Endodermal cell (in vitro differentiated cells): ENCODE measurements at regions not wholly inside any gene's neighbourhood (a gene's known extent, or its start where the extent isn't known, plus 50 kb on each side); places are given as distances from the start of the nearest gene placed in this dataset.

Experiments used
- DNase-seq: peaks from one replicate; pipeline ENCODE4 v3.0.0-alpha.2; 2017
- H3K27ac ChIP-seq: 2 replicates; pipeline ENCODE4 v1.5.1; 2013; ENCODE audit warnings: mild to moderate bottlenecking, low read depth, low read length, moderate library complexity
- H3K27me3 ChIP-seq: 2 replicates; pipeline ENCODE4 v1.6.1; 2013; ENCODE audit warnings: mild to moderate bottlenecking, low read length, moderate library complexity; ENCODE audit not compliant: insufficient read depth, control insufficient read depth, poor library complexity, severe bottlenecking
- H3K36me3 ChIP-seq: 2 replicates; pipeline ENCODE4 v1.7.0; 2013; ENCODE audit warnings: mild to moderate bottlenecking, low read length, moderate library complexity; ENCODE audit not compliant: control insufficient read depth, insufficient read depth
- H3K4me1 ChIP-seq: one replicate; pipeline ENCODE4 v1.7.0; 2013; ENCODE audit warnings: low read length; ENCODE audit not compliant: control insufficient read depth, insufficient read depth
- H3K4me3 ChIP-seq: 2 replicates; pipeline ENCODE4 v1.5.1; 2013; ENCODE audit warnings: mild to moderate bottlenecking, low read length, moderate library complexity
- H3K9ac ChIP-seq: 2 replicates; pipeline ENCODE4 v1.6.1; 2013; ENCODE audit warnings: mild to moderate bottlenecking, low read length, moderate library complexity; ENCODE audit not compliant: poor library complexity, severe bottlenecking; ENCODE audit errors: extremely low read depth
- H3K9me3 ChIP-seq: 2 replicates; pipeline ENCODE4 v1.6.1; 2013; ENCODE audit warnings: mild to moderate bottlenecking, low read length, moderate library complexity; ENCODE audit not compliant: control insufficient read depth
- H3K27ac Mint-ChIP-seq: 2 replicates; pipeline ENCODE4 v1.8.0; 2020; ENCODE audit warnings: mixed read lengths
- H3K27me3 Mint-ChIP-seq: 2 replicates; pipeline ENCODE4 v1.8.0; 2021; ENCODE audit warnings: mild to moderate bottlenecking, mixed read lengths; ENCODE audit not compliant: insufficient read depth
- H3K36me3 Mint-ChIP-seq: 2 replicates; pipeline ENCODE4 v1.8.0; 2020; ENCODE audit warnings: low read depth, mixed read lengths
- H3K4me1 Mint-ChIP-seq: 2 replicates; pipeline ENCODE4 v1.8.0; 2020; ENCODE audit warnings: mixed read lengths
- H3K4me3 Mint-ChIP-seq: 2 replicates; pipeline ENCODE4 v1.8.0; 2020; ENCODE audit warnings: mild to moderate bottlenecking, moderate library complexity, mixed read lengths
- H3K9me3 Mint-ChIP-seq: 2 replicates; pipeline ENCODE4 v1.8.0; 2020; ENCODE audit warnings: mild to moderate bottlenecking, mixed read lengths
- CTCF ChIP-seq: fragments of 200-600 bp; sonication (generic); conservative IDR thresholded peaks from 2 replicates; pipeline ENCODE4 v1.5.0; 2021; ENCODE audit warnings: antibody characterized with exemption, mild to moderate bottlenecking
- WGBS, 2 experiments: methylation state at CpG; one replicate each; pipeline versions ENCODE4 v1.1.5 to v1.1.7; 2013; ENCODE audit warnings: missing lambda C conversion rate in 2 of 2, mixed read lengths in 1 of 2; ENCODE audit not compliant: insufficient coverage in 1 of 2, insufficient read length in 1 of 2; 5-methylcytosine and 5-hydroxymethylcytosine counted together

- Mint-ChIP-seq H3K4me1 (no peaks in the 10 kb centered on the region), H3K9me3 (peaks cover 9% of the 10 kb centered on the region), H3K27ac (no peak overlapping the region), H3K27me3 (peaks cover 61% of the 10 kb centered on the region), H3K36me3 (no peaks in the 10 kb centered on the region), H3K4me3 (no peak overlapping the region)
- TF ChIP-seq CTCF: no peak
- no peak overlapping the region for H3K4me3 ChIP-seq
- H3K9ac ChIP-seq: no peak overlapping the region
- DNase-seq: no peak
- H3K9me3 ChIP-seq: peaks cover 17% of the 10 kb centered on the region
- H3K27me3 ChIP-seq: peaks cover 53% of the 10 kb centered on the region
- WGBS, 2 experiments: 75 to 79% methylated on average over 4 of the region's 4 CpGs
- no peak overlapping the region for H3K27ac ChIP-seq
- H3K4me1 ChIP-seq: no peaks in the 10 kb centered on the region
- no peaks in the 10 kb centered on the region for H3K36me3 ChIP-seq
These were observed 76.7 kb upstream of the PAX1 start for GRCh38 chr20:21628800-21629199.

- H3K4me3 Mint-ChIP-seq: no peak overlapping the region
- 94 to 100% methylated on average over 1 of the region's 1 CpG for WGBS, 2 experiments
- Histone ChIP-seq H3K9ac (no peak overlapping the region), H3K27me3 (peaks cover 79% of the 10 kb centered on the region), H3K4me1 (no peaks in the 10 kb centered on the region), H3K27ac (no peak overlapping the region), H3K9me3 (peaks cover 17% of the 10 kb centered on the region), H3K36me3 (no peaks in the 10 kb centered on the region), H3K4me3 (no peak overlapping the region)
- no peaks in the 10 kb centered on the region for H3K36me3 Mint-ChIP-seq
- DNase-seq: no peak
- H3K9me3 Mint-ChIP-seq: peaks cover 9% of the 10 kb centered on the region
- no peak for TF ChIP-seq CTCF
- peaks cover 66% of the 10 kb centered on the region for H3K27me3 Mint-ChIP-seq
- no peaks in the 10 kb centered on the region for H3K4me1 Mint-ChIP-seq
- H3K27ac Mint-ChIP-seq: no peak overlapping the region
These were observed 81.7 kb upstream of the PAX1 start for GRCh38 chr20:21623781-21624094.

- TF ChIP-seq CTCF: no peak
- peaks cover 17% of the 10 kb centered on the region for H3K9me3 ChIP-seq
- no peak overlapping the region for H3K27ac Mint-ChIP-seq
- H3K9ac ChIP-seq: no peak overlapping the region
- H3K9me3 Mint-ChIP-seq: peaks cover 9% of the 10 kb centered on the region
- H3K4me3 Mint-ChIP-seq: no peak overlapping the region
- no peaks in the 10 kb centered on the region for H3K4me1 ChIP-seq
- H3K36me3 ChIP-seq: no peaks in the 10 kb centered on the region
- H3K4me3 ChIP-seq: no peak overlapping the region
- H3K36me3 Mint-ChIP-seq: no peaks in the 10 kb centered on the region
- no peak for DNase-seq
- H3K27ac ChIP-seq: no peak overlapping the region
- no peaks in the 10 kb centered on the region for H3K4me1 Mint-ChIP-seq
- H3K27me3 Mint-ChIP-seq: peaks cover 62% of the 10 kb centered on the region
- H3K27me3 ChIP-seq: peaks cover 77% of the 10 kb centered on the region
- WGBS, 2 experiments: 72 to 88% methylated on average over 1 to 2 of the region's 2 CpGs
These were observed 82.2 kb upstream of the PAX1 start for GRCh38 chr20:21623074-21623780.
